Activated CD4-positive, alpha-beta T cell treated with anti-CD3 and anti-CD28 coated beads for 36 hours (primary cell): ENCODE measurements at regions not wholly inside any gene's neighbourhood (a gene's known extent, or its start where the extent isn't known, plus 50 kb on each side); places are given as distances from the start of the nearest gene placed in this dataset.
"Not testable (repeated sequence)": the region's sequence is repeated elsewhere in the genome, so short reads cannot be mapped to it uniquely, and the experiment has no call there.

ENCODE experiments used
- ATAC-seq: fragments of 200-7000 bp; cut with Tn5 transposase; one replicate; pipeline ENCODE4 v1.10.0; 2021; ENCODE audit warnings: mild to moderate bottlenecking, moderate library complexity
- CTCF ChIA-PET: fragments of 350-600 bp; sonication (Branson Sonifier 250); formaldehyde crosslinking; loops from one replicate; lab custom pipeline; 2021; ENCODE audit warnings: antibody characterized with exemption; lab: Charles Lee
- POLR2A ChIA-PET: fragments of 350-600 bp; sonication (Branson Sonifier 250); formaldehyde crosslinking; loops from one replicate; lab custom pipeline; 2021; ENCODE audit warnings: antibody characterized with exemption, inconsistent platforms; lab: Charles Lee
- DNase-seq: peaks from one replicate; pipeline ENCODE4 v3.0.0-alpha.2; 2020
- H3K27ac Mint-ChIP-seq: one replicate; pipeline ENCODE4 v1.8.0; 2021; ENCODE audit warnings: mixed read lengths
- H3K27me3 Mint-ChIP-seq: one replicate; pipeline ENCODE4 v1.8.0; 2021; ENCODE audit warnings: mixed read lengths
- H3K36me3 Mint-ChIP-seq: one replicate; pipeline ENCODE4 v1.8.0; 2021; ENCODE audit warnings: low read depth, mixed read lengths
- H3K4me1 Mint-ChIP-seq: one replicate; pipeline ENCODE4 v1.8.0; 2021; ENCODE audit warnings: mixed read lengths
- H3K4me3 Mint-ChIP-seq: one replicate; pipeline ENCODE4 v1.8.0; 2021; ENCODE audit warnings: mild to moderate bottlenecking, moderate library complexity, mixed read lengths
- H3K9me3 Mint-ChIP-seq: one replicate; pipeline ENCODE4 v1.8.0; 2021; ENCODE audit warnings: low read depth, mixed read lengths
- intact Hi-C, 2 experiments: fragments of 100-400 bp; cut with DNase I in 1 of 2; cut with micrococcal nuclease in 1 of 2; formaldehyde crosslinking; loops; one replicate each; pipeline versions ENCODE4 v1.14.2 to v1.15.1; 2022 to 2024; cut with DNase I, micrococcal nuclease

GRCh38 chr2:134041877-134042276 is 212.0 kb upstream of the MGAT5 start:
- Mint-ChIP-seq H3K36me3 (no peaks in the 10 kb centered on the region), H3K4me3 (no peak overlapping the region), H3K4me1 (no peaks in the 10 kb centered on the region), H3K27ac (no peak overlapping the region), H3K27me3 (peaks cover 28% of the 10 kb centered on the region), H3K9me3 (no peaks in the 10 kb centered on the region)
- ATAC-seq: no peak
- no peak for DNase-seq
- POLR2A ChIA-PET: no interaction called here
- CTCF ChIA-PET: no interaction called here
- intact Hi-C loops: no loop called here

GRCh38 chr2:134043028-134043427 is 210.8 kb upstream of the MGAT5 start:
- H3K27ac Mint-ChIP-seq, DNase-seq, H3K9me3 Mint-ChIP-seq, intact Hi-C loops, POLR2A ChIA-PET, H3K4me3 Mint-ChIP-seq, H3K4me1 Mint-ChIP-seq, CTCF ChIA-PET, ATAC-seq, H3K36me3 Mint-ChIP-seq: not testable (repeated sequence)
- peaks cover 28% of the 10 kb centered on the region for H3K27me3 Mint-ChIP-seq

GRCh38 chr2:134052173-134052572 is 201.7 kb upstream of the MGAT5 start:
- Mint-ChIP-seq H3K36me3 (no peaks in the 10 kb centered on the region), H3K9me3 (no peaks in the 10 kb centered on the region), H3K27ac (no peak overlapping the region), H3K4me1 (no peaks in the 10 kb centered on the region), H3K27me3 (peaks cover 8% of the 10 kb centered on the region), H3K4me3 (no peak overlapping the region)
- DNase-seq (no peak), ATAC-seq (no peak)
- ChIA-PET POLR2A (no interaction called here), CTCF (no interaction called here)
- intact Hi-C loops: no loop called here

GRCh38 chr2:134056173-134056572 is 197.7 kb upstream of the MGAT5 start:
- Mint-ChIP-seq H3K9me3 (no peaks in the 10 kb centered on the region), H3K36me3 (no peaks in the 10 kb centered on the region), H3K4me3 (no peak overlapping the region), H3K27ac (no peak overlapping the region), H3K4me1 (peaks cover 5% of the 10 kb centered on the region), H3K27me3 (peaks cover 12% of the 10 kb centered on the region)
- CTCF ChIA-PET: interaction anchor here (0.6 to 1.3 kb wide), 2 partner anchors 39 to 125 kb away, joined by 3 read pairs; no protein-coding TSS in a partner anchor
- no peak for DNase-seq
- intact Hi-C loops: no loop called here
- ATAC-seq: no peak
- POLR2A ChIA-PET: no interaction called here

GRCh38 chr2:134061066-134061465 is 192.8 kb upstream of the MGAT5 start:
- H3K27ac Mint-ChIP-seq, H3K9me3 Mint-ChIP-seq, ATAC-seq, H3K36me3 Mint-ChIP-seq, intact Hi-C loops, CTCF ChIA-PET, H3K4me3 Mint-ChIP-seq, POLR2A ChIA-PET, H3K4me1 Mint-ChIP-seq, DNase-seq: not testable (repeated sequence)
- peaks cover 11% of the 10 kb centered on the region for H3K27me3 Mint-ChIP-seq

- not testable (repeated sequence) for H3K27me3 Mint-ChIP-seq
These were observed 191.6 kb upstream of the MGAT5 start for GRCh38 chr2:134062235-134062634.

GRCh38 chr2:134063916-134064315 is 190.0 kb upstream of the MGAT5 start:
- intact Hi-C loops, CTCF ChIA-PET, POLR2A ChIA-PET, DNase-seq, ATAC-seq, H3K36me3 Mint-ChIP-seq, H3K27me3 Mint-ChIP-seq, H3K4me3 Mint-ChIP-seq, H3K27ac Mint-ChIP-seq, H3K9me3 Mint-ChIP-seq, H3K4me1 Mint-ChIP-seq: not testable (repeated sequence)

More at GRCh38 chr2:134062235-134062634, 191.6 kb upstream of the MGAT5 start:
- ATAC-seq, H3K27ac Mint-ChIP-seq, CTCF ChIA-PET, DNase-seq, H3K4me3 Mint-ChIP-seq, H3K9me3 Mint-ChIP-seq, intact Hi-C loops, POLR2A ChIA-PET, H3K36me3 Mint-ChIP-seq, H3K4me1 Mint-ChIP-seq: not testable (repeated sequence)

- no peak overlapping the region for H3K4me3 Mint-ChIP-seq
- H3K27ac Mint-ChIP-seq: no peak overlapping the region
- peaks cover 7% of the 10 kb centered on the region for H3K9me3 Mint-ChIP-seq
- H3K27me3 Mint-ChIP-seq: peaks cover 4% of the 10 kb centered on the region
- no peaks in the 10 kb centered on the region for H3K4me1 Mint-ChIP-seq
- ATAC-seq: no peak
- H3K36me3 Mint-ChIP-seq: no peaks in the 10 kb centered on the region
- ChIA-PET CTCF (no interaction called here), POLR2A (no interaction called here)
- intact Hi-C loops: no loop called here
- no peak for DNase-seq
These were observed 183.6 kb upstream of the MGAT5 start for GRCh38 chr2:134070281-134070741.

GRCh38 chr2:134072341-134072740 is 181.5 kb upstream of the MGAT5 start:
- DNase-seq: no peak
- Mint-ChIP-seq H3K27me3 (peaks cover 6% of the 10 kb centered on the region), H3K4me3 (no peak overlapping the region), H3K9me3 (peaks cover 7% of the 10 kb centered on the region), H3K36me3 (no peaks in the 10 kb centered on the region), H3K27ac (no peak overlapping the region), H3K4me1 (no peaks in the 10 kb centered on the region)
- intact Hi-C loops: no loop called here
- POLR2A ChIA-PET: no interaction called here
- ATAC-seq: no peak
- CTCF ChIA-PET: interaction anchor here (0.7 kb wide), 1 partner anchor 461 kb away, joined by 3 read pairs; no protein-coding TSS in a partner anchor

- no peak overlapping the region for H3K4me3 Mint-ChIP-seq
- H3K27ac Mint-ChIP-seq: no peak overlapping the region
- no peaks in the 10 kb centered on the region for H3K36me3 Mint-ChIP-seq
- peaks cover 6% of the 10 kb centered on the region for H3K27me3 Mint-ChIP-seq
- H3K4me1 Mint-ChIP-seq: no peaks in the 10 kb centered on the region
- ATAC-seq (no peak), DNase-seq (no peak)
- ChIA-PET POLR2A (no interaction called here), CTCF (interaction anchor here (0.6 to 0.7 kb wide), 2 partner anchors 37 to 461 kb away, joined by 3 to 4 read pairs; no protein-coding TSS in a partner anchor)
- intact Hi-C loops: no loop called here
- peaks cover 7% of the 10 kb centered on the region for H3K9me3 Mint-ChIP-seq
These were observed 180.8 kb upstream of the MGAT5 start for GRCh38 chr2:134073023-134073422.

GRCh38 chr2:134074619-134075018 is 179.3 kb upstream of the MGAT5 start:
- Mint-ChIP-seq H3K4me3 (no peak overlapping the region), H3K9me3 (peaks cover 4% of the 10 kb centered on the region), H3K36me3 (no peaks in the 10 kb centered on the region), H3K4me1 (no peaks in the 10 kb centered on the region), H3K27ac (no peak overlapping the region), H3K27me3 (peaks cover 6% of the 10 kb centered on the region)
- ChIA-PET POLR2A (no interaction called here), CTCF (no interaction called here)
- intact Hi-C loops: no loop called here
- DNase-seq (no peak), ATAC-seq (no peak)

GRCh38 chr2:134075204-134075603 is 178.7 kb upstream of the MGAT5 start:
- POLR2A ChIA-PET: interaction anchor here (0.6 kb wide), 2 partner anchors 57 to 137 kb away, joined by 3 read pairs; no protein-coding TSS in a partner anchor
- Mint-ChIP-seq H3K4me3 (no peak overlapping the region), H3K36me3 (no peaks in the 10 kb centered on the region), H3K9me3 (no peaks in the 10 kb centered on the region), H3K4me1 (no peaks in the 10 kb centered on the region), H3K27me3 (peaks cover 8% of the 10 kb centered on the region), H3K27ac (no peak overlapping the region)
- CTCF ChIA-PET: no interaction called here
- ATAC-seq (no peak), DNase-seq (no peak)
- intact Hi-C loops: no loop called here
